ENCODE measurements at regions not wholly inside any gene's neighbourhood (a gene's known extent, or its start where the extent isn't known, plus 50 kb on each side); places are given as distances from the start of the nearest gene placed in this dataset.

DNA sequence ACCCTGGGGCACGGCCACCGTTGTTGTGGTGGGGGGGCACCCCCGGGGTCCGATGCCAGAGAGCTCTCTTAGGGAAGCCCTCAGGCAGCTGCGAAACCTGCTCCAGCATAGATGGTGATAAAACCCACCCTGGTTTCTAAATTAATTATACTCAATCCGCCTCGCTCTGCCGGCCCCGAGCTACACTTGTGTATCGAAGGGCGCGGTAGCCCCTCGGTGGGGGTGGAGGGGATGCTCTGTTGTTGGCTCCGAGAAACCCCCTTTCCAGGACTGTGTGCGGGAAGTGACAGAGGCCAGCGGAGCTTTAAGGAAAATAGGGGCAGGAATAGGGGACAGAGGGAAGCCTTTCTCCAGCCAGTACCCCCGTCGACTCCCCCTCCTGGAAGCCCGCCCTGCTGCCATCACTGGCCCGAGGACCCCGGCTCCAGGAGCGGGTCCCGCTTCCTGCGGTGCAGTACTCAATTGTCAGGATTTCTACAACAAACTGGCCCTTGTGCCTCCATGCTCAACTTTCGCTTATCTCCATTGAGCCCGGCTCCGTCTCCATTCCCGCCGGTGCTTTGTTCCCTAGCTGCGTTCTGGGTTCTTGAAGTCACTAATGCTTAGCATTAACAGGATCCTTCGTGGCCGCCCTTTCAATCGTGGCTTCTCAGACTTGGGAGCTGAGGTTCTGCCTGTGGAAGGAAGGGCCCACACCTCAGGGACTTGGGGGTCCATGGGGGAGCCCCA, 408.2 kb downstream of the BCOR start:
- no peaks in the 10 kb centered on the region for H4K20me1 ChIP-seq (ENCODE audit: insufficient read depth, low read length)
- intact Hi-C loops (cut with micrococcal nuclease) = no loop called here
- H3K36me3 ChIP-seq (ENCODE audit: control insufficient read depth, insufficient read depth, low read length) = no peaks in the 10 kb centered on the region
- ChIA-PET POLR2A (ENCODE audit: unreplicated experiment) (no interaction called here), CTCF (no interaction called here)
- H2BK120ac ChIP-seq (ENCODE audit: low read depth, low read length) = no peak overlapping the region
- H3K9me3 ChIP-seq (ENCODE audit: control insufficient read depth, insufficient read depth, low read length) = 0 out of 2 replicates have a peak, but pooled peaks cover 2% of the 10 kb centered on the region
- ATAC-seq (ENCODE audit: low read depth) = no peak
- H2BK20ac ChIP-seq (ENCODE audit: low read depth, low read length) = no peak overlapping the region
- no peak overlapping the region for H4K8ac ChIP-seq (ENCODE audit: low read depth in 2 of 2, low read length in 2 of 2)
- H3K18ac ChIP-seq (ENCODE audit: low read depth, low read length) = no peak overlapping the region
- H3K9ac ChIP-seq (ENCODE audit: low read depth, low read length) = no peak overlapping the region
- H4K5ac ChIP-seq (ENCODE audit: low read depth, low read length) = no peak overlapping the region
- H3K27me3 ChIP-seq (ENCODE audit: control insufficient read depth, insufficient read depth, low read length) = peaks cover 45% of the 10 kb centered on the region
- in situ Hi-C loops (cut with MboI; ENCODE audit: low sequenced_read_pairs) = no loop called here
- no peak overlapping the region for H2BK5ac ChIP-seq (ENCODE audit: low read depth, low read length, poor library complexity, severe bottlenecking)
- dilution Hi-C loops (cut with HindIII; ENCODE audit: low sequenced_read_pairs, unreplicated experiment) = no loop called here
- H2AFZ ChIP-seq (replicated peaks; ENCODE audit: low read length, poor library complexity) = peak overlapping the region; percentile 32
- no peaks in the 10 kb centered on the region for H3K9me1 ChIP-seq (ENCODE audit: insufficient read depth, low read length)
- H3K4me3 ChIP-seq (ENCODE audit: insufficient read depth, low read depth, low read length) = peak overlapping the region; percentile 31; the same call in 1 of the 2 replicates
- H3K23ac ChIP-seq (ENCODE audit: low read depth, low read length) = no peak overlapping the region
- DNase-seq = no peak
- no peak overlapping the region for H2AK5ac ChIP-seq (ENCODE audit: low read depth, low read length)
- H3K4me2 ChIP-seq (ENCODE audit: low read depth, low read length) = 0 out of 2 replicates have a peak overlapping the region, but pooled peaks have one; percentile 20
- no peak overlapping the region for H3K56ac ChIP-seq (ENCODE audit: extremely low read depth, insufficient read depth, low read length)
- H3K27ac ChIP-seq (ENCODE audit: insufficient read depth, low read length) = no peak overlapping the region
- 41% methylated on average over 5 of the region's 33 CpGs; no CpG with 5 or more reads in 1 of the 2 experiments for WGBS, 2 experiments (ENCODE audit: extremely low coverage in 2 of 2, insufficient read length in 1 of 2)
- no peak overlapping the region for H2BK15ac ChIP-seq (ENCODE audit: low read depth, low read length)
- no peak overlapping the region for H3K14ac ChIP-seq (replicated peaks; ENCODE audit: low read depth, low read length)
- no peak for TF ChIP-seq RAD21 (IDR thresholded peaks at IDR 0.05; ENCODE audit: low read length)
- TF ChIP-seq MXI1 (IDR thresholded peaks at IDR 0.05; ENCODE audit: borderline replicate concordance, low read depth, low read length) = no peak
- no peak for TF ChIP-seq POLR2A (IDR thresholded peaks at IDR 0.05; ENCODE audit: low read depth, low read length)
- no peak for TF ChIP-seq MAFK (IDR thresholded peaks at IDR 0.05; ENCODE audit: low read depth, low read length)
- no peak for TF ChIP-seq BHLHE40 (IDR thresholded peaks at IDR 0.05; ENCODE audit: low read depth, low read length)
- TF ChIP-seq RCOR1 (IDR thresholded peaks at IDR 0.05; ENCODE audit: insufficient replicate concordance, low read length) = no peak
- no peak for TF ChIP-seq MAZ (IDR thresholded peaks at IDR 0.05; ENCODE audit: borderline replicate concordance, low read depth, low read length)
- TF ChIP-seq CHD1 (IDR thresholded peaks at IDR 0.05; ENCODE audit: low read depth, low read length) = no peak
- TF ChIP-seq, protein P1, sequence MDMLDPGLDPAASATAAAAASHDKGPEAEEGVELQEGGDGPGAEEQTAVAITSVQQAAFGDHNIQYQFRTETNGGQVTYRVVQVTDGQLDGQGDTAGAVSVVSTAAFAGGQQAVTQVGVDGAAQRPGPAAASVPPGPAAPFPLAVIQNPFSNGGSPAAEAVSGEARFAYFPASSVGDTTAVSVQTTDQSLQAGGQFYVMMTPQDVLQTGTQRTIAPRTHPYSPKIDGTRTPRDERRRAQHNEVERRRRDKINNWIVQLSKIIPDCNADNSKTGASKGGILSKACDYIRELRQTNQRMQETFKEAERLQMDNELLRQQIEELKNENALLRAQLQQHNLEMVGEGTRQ (IDR thresholded peaks at IDR 0.05; ENCODE audit: low read depth, low read length) = no peak
- no peak for TF ChIP-seq NFE2L2 (IDR thresholded peaks at IDR 0.05; ENCODE audit: low read depth, low read length)
- no peak for TF ChIP-seq CEBPB (IDR thresholded peaks at IDR 0.05; ENCODE audit: low read depth, low read length)
- TF ChIP-seq, protein P2, sequence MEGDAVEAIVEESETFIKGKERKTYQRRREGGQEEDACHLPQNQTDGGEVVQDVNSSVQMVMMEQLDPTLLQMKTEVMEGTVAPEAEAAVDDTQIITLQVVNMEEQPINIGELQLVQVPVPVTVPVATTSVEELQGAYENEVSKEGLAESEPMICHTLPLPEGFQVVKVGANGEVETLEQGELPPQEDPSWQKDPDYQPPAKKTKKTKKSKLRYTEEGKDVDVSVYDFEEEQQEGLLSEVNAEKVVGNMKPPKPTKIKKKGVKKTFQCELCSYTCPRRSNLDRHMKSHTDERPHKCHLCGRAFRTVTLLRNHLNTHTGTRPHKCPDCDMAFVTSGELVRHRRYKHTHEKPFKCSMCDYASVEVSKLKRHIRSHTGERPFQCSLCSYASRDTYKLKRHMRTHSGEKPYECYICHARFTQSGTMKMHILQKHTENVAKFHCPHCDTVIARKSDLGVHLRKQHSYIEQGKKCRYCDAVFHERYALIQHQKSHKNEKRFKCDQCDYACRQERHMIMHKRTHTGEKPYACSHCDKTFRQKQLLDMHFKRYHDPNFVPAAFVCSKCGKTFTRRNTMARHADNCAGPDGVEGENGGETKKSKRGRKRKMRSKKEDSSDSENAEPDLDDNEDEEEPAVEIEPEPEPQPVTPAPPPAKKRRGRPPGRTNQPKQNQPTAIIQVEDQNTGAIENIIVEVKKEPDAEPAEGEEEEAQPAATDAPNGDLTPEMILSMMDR (conservative IDR thresholded peaks at IDR 0.05; ENCODE audit: low read depth, low read length) = no peak
- H3K4me1 ChIP-seq (ENCODE audit: control insufficient read depth, insufficient read depth, low read length) = no peaks in the 10 kb centered on the region
- H3K4ac ChIP-seq (ENCODE audit: low read depth, low read length) = no peak overlapping the region
- H4K91ac ChIP-seq (ENCODE audit: insufficient read depth, low read depth, low read length) = no peak overlapping the region
- no TSS peak for BruUV-seq (replicated peaks)
- no peaks in the 10 kb centered on the region for H3K79me1 ChIP-seq (ENCODE audit: low read depth in 1 of 2, low read length in 2 of 2)
- H2AK9ac ChIP-seq (replicated peaks; ENCODE audit: low read depth, low read length, poor library complexity) = no peak overlapping the region

All from IMR-90 (cell line).